H1 (cell line): ENCODE measurements at regions not wholly inside any gene's neighbourhood (a gene's known extent, or its start where the extent isn't known, plus 50 kb on each side); places are given as distances from the start of the nearest gene placed in this dataset.

Experiments
- BACH1 ChIP-seq: IDR thresholded peaks from 2 replicates; pipeline ENCODE4 v1.6.1; 2012; ENCODE audit warnings: low read length, improper control_type of control experiment
- CHD7 ChIP-seq: fragments of 300-600 bp; sonication (generic); IDR thresholded peaks from 2 replicates; pipeline ENCODE4 v1.7.1; 2012; ENCODE audit warnings: low read length, moderate library complexity, mild to moderate bottlenecking, inconsistent platforms; ENCODE audit not compliant: insufficient replicate concordance
- CREB1 ChIP-seq: IDR thresholded peaks from 2 replicates; pipeline ENCODE4 v1.6.1; 2012; ENCODE audit warnings: inconsistent platforms
- CTBP2 ChIP-seq: IDR thresholded peaks from 2 replicates; pipeline ENCODE4 v1.7.0; 2011; ENCODE audit warnings: borderline replicate concordance, mild to moderate bottlenecking, moderate library complexity, mixed read lengths, low read length; ENCODE audit not compliant: insufficient read depth, insufficient read length
- E2F6 ChIP-seq: IDR thresholded peaks from 2 replicates; pipeline ENCODE4 v1.6.1; 2012; ENCODE audit warnings: inconsistent platforms
- MAX ChIP-seq: IDR thresholded peaks from 2 replicates; pipeline ENCODE4 v1.6.1; 2012; ENCODE audit warnings: inconsistent platforms
- NANOG ChIP-seq: IDR thresholded peaks from 2 replicates; pipeline ENCODE4 v1.6.1; 2011; ENCODE audit warnings: low read length, low read depth, mild to moderate bottlenecking, inconsistent platforms; ENCODE audit not compliant: insufficient read depth, poor library complexity, severe bottlenecking
- NRF1 ChIP-seq: IDR thresholded peaks from 2 replicates; pipeline ENCODE4 v1.6.1; 2011; ENCODE audit warnings: mild to moderate bottlenecking, low read depth, low read length, improper control_type of control experiment
- SIRT6 ChIP-seq: IDR thresholded peaks from one replicate; pipeline ENCODE4 v1.7.1; 2012; ENCODE audit warnings: low read length, inconsistent platforms
- SP4 ChIP-seq: IDR thresholded peaks from 2 replicates; pipeline ENCODE4 v1.6.1; 2012; ENCODE audit warnings: low read length, inconsistent platforms
- TAF1 ChIP-seq: IDR thresholded peaks from 2 replicates; pipeline ENCODE4 v1.6.1; 2011; ENCODE audit warnings: mild to moderate bottlenecking, low read depth, low read length
- TCF12 ChIP-seq: IDR thresholded peaks from 2 replicates; pipeline ENCODE4 v1.6.1; 2011; ENCODE audit warnings: low read depth, mild to moderate bottlenecking, low read length
- TEAD4 ChIP-seq: IDR thresholded peaks from 2 replicates; pipeline ENCODE4 v1.6.1; 2012; ENCODE audit warnings: low read depth, low read length, inconsistent platforms, mixed read lengths

- no peak for TF ChIP-seq CHD7
- TF ChIP-seq E2F6 = no peak
- TF ChIP-seq TEAD4 = no peak
- no peak for TF ChIP-seq TCF12
- TF ChIP-seq NANOG = no peak
- no peak for TF ChIP-seq BACH1
- no peak for TF ChIP-seq SIRT6
- TF ChIP-seq NRF1 = no peak
- TF ChIP-seq SP4 = no peak
- no peak for TF ChIP-seq MAX
- TF ChIP-seq CREB1 = no peak
- TF ChIP-seq CTBP2 = no peak
- TF ChIP-seq TAF1 = no peak
Measured at GRCh38 chr12:90207799-90208198, 499.2 kb upstream of the ATP2B1 start (continued).
